Stomach (tissue), 8 donors: ENCODE measurements at regions not wholly inside any gene's neighbourhood (a gene's known extent, or its start where the extent isn't known, plus 50 kb on each side); places are given as distances from the start of the nearest gene placed in this dataset.
A peak's percentile ranks its signal among the peaks of the same experiment; 100 is the strongest.

ENCODE experiments used
- DNase-seq, 2 donors: peaks; one replicate each; pipeline versions ENCODE4 v3.0.0 to v3.0.0-alpha.2; 2013 to 2019
- H3K27ac ChIP-seq, 5 donors: fragments of 200-600 bp in 4 of 5; sonication (generic) in 4 of 5; one replicate each; pipeline ENCODE4 v1.5.1; 2013 to 2019; ENCODE audit warnings: mild to moderate bottlenecking in 1 of 5, moderate library complexity in 1 of 5
- H3K27me3 ChIP-seq, 3 donors: fragments of 200-600 bp; sonication (generic); one replicate each; pipeline ENCODE4 v1.5.1; 2017 to 2019; ENCODE audit warnings: mixed run types in 1 of 3
- H3K36me3 ChIP-seq, 4 donors: fragments of 200-600 bp; sonication (generic); 1 replicate in 3 of 4; 2 replicates in 1 of 4; pipeline ENCODE4 v1.5.1; 2016 to 2019
- H3K4me1 ChIP-seq, 4 donors: fragments of 200-600 bp; sonication (generic); one replicate each; pipeline ENCODE4 v1.5.1; 2016 to 2019
- H3K4me3 ChIP-seq, 4 donors: fragments of 200-600 bp; sonication (generic) in 3 of 4; one replicate each; pipeline ENCODE4 v1.5.1; 2016 to 2019; ENCODE audit warnings: mild to moderate bottlenecking in 1 of 4
- H3K9me3 ChIP-seq, 4 donors: fragments of 200-600 bp; sonication (generic); one replicate each; pipeline ENCODE4 v1.5.1; 2016 to 2019
- EP300 ChIP-seq: sonication (generic); formaldehyde crosslinking; IDR thresholded peaks from one replicate; pipeline ENCODE4 v1.6.1; 2017; ENCODE audit warnings: antibody characterized with exemption
- POLR2A ChIP-seq, 4 donors: fragments of 450-650 bp; IDR thresholded peaks; one replicate each; pipeline ENCODE4 v1.6.1; 2016; ENCODE audit warnings: antibody characterized with exemption in 4 of 4, control low read depth in 2 of 4, mild to moderate bottlenecking in 1 of 4, moderate library complexity in 1 of 4
- POLR2AphosphoS5 ChIP-seq, 3 donors: sonication (generic); formaldehyde crosslinking; IDR thresholded peaks; one replicate each; pipeline ENCODE4 v1.6.1; 2016; ENCODE audit warnings: antibody characterized with exemption in 3 of 3
- WGBS, 5 donors: extraction: QIAGEN DNeasy Blood & Tissue Kit in 3 of 5; methylation state at CpG; one replicate each; pipeline versions ENCODE4 v1.1.5 to v1.1.7; 2013 to 2018; 5-methylcytosine and 5-hydroxymethylcytosine counted together
- intact Hi-C: fragments of 100-400 bp; cut with DNase I; formaldehyde crosslinking; loops from one replicate; pipeline ENCODE4 v1.15.1; 2023; ENCODE audit warnings: low total_unique reads
- TF ChIP-seq, protein P1 (sequence below), 7 experiments: fragments of 450-650 bp in 4 of 7; fragments of 200-600 bp in 3 of 7; sonication (generic) in 3 of 7; IDR thresholded peaks; one replicate each; pipeline ENCODE4 v1.5.1; 2016 to 2019; ENCODE audit warnings: antibody characterized with exemption in 7 of 7, control low read depth in 2 of 7, mild to moderate bottlenecking in 1 of 7
- donor health status: healthy with polysubstance abuse.
- donor health status: Bipolar disorder and iron deficiency.
- donor health status: healthy.

DNA sequence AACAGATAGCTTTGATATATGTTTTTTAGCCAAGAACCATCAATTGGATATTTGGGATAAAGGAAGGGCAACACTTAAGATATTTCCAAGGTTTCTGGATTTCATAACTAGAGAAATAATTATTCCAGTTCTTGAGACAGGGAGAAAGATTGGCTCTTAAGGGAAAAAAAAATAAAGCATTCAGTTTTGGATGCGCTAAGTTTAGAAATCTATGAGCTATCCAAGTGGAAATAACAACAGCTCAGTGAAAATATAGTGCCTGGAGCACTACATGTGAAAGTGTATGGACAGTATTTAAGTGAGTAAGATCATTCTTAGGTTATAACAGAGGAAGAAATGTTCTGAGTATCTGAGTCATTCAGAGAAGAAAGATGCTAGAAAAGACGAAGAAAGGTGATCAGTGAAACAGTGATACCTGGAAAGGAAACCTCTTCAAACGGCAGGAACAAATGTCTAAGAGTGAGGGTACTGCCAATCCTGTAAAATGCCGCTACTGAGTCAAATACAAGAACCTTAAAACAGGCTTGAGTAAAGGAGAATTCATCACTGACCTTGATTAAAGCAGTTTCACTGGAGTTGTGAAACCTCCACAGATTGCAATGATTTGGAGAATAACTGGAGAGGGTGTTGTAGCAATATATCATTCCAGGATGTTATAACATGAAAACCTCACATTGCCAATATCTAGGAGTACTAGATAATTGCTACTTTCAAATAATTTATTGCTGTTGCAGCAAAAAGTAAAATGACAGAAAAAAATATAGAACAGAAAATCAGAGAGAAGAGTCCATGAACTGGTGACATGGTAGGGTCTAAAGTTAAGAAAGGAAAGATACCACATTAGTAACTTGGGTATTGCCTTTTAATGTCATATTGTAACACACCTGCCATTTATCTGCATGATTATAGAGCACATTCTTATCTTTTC, 482.1 kb upstream of the RGS18 start:
- no peaks in the 10 kb centered on the region for H3K4me1 ChIP-seq
- H3K27ac ChIP-seq = no peak overlapping the region
- H3K27me3 ChIP-seq = no peaks in the 10 kb centered on the region
- no peak for TF ChIP-seq POLR2A (IDR thresholded peaks at IDR 0.05)
- 71 to 84% (median 77%) methylated on average over 4 of the region's 4 CpGs for WGBS, 5 donors
- intact Hi-C loops = no loop called here
- no peak overlapping the region for H3K4me3 ChIP-seq
- no peaks in the 10 kb centered on the region for H3K36me3 ChIP-seq
- peak in 1 of 2 donors; percentile 5 for DNase-seq
- no peaks in the 10 kb centered on the region for H3K9me3 ChIP-seq

DNA sequence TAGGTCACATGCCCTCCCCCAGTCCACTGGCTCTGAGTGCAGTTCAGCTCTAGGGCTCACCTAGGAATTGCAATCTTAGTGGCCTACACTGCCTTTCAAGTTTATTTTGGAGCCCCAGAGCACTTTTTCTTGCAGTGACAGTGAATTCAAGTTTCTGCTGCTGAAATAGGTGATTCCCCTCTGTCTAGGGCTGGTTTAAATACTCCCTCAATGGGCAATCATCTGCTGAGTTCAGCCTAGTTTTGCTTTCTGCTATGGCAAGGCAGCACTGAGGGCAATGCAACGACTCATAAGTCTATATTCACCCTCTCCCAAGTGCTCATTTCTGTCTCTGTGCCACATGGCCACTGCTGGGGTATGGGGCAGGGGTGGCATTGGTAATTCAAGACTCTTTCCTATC, 472.6 kb upstream of the RGS18 start:
- no peak for DNase-seq
- intact Hi-C loops = no loop called here
- Histone ChIP-seq H3K36me3 (no peaks in the 10 kb centered on the region), H3K4me3 (no peak overlapping the region), H3K27me3 (no peaks in the 10 kb centered on the region), H3K27ac (no peak overlapping the region), H3K9me3 (peaks cover 0 to 6% (median 0%) of the 10 kb centered on the region in 4 donors), H3K4me1 (no peaks in the 10 kb centered on the region)
- 27 to 73% (median 50%) methylated on average over 1 of the region's 1 CpG for WGBS, 5 donors
- TF ChIP-seq, protein P1, sequence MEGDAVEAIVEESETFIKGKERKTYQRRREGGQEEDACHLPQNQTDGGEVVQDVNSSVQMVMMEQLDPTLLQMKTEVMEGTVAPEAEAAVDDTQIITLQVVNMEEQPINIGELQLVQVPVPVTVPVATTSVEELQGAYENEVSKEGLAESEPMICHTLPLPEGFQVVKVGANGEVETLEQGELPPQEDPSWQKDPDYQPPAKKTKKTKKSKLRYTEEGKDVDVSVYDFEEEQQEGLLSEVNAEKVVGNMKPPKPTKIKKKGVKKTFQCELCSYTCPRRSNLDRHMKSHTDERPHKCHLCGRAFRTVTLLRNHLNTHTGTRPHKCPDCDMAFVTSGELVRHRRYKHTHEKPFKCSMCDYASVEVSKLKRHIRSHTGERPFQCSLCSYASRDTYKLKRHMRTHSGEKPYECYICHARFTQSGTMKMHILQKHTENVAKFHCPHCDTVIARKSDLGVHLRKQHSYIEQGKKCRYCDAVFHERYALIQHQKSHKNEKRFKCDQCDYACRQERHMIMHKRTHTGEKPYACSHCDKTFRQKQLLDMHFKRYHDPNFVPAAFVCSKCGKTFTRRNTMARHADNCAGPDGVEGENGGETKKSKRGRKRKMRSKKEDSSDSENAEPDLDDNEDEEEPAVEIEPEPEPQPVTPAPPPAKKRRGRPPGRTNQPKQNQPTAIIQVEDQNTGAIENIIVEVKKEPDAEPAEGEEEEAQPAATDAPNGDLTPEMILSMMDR (IDR thresholded peaks at IDR 0.05) = no peak
- TF ChIP-seq POLR2A (IDR thresholded peaks at IDR 0.05) (no peak), EP300 (no peak), POLR2AphosphoS5 (IDR thresholded peaks at IDR 0.05) (no peak)

DNA sequence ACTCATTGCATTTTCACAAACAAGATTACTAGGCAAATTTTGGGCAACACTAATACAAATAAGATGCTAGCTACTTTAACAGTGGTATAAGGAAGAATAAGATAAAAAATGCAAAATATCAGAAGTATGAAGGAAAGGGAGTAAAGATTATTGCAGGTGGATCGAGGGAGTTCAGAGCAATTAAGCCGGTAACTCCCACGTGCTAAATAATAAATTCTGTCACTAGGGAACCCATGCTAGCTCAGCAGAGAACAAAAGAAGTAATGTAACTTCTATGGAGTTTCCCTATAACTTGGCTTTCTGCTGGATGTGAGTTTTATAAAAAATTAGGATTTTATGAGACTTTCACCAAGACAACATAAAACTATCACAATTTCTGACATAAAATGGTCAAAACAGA, 470.5 kb upstream of the RGS18 start:
- Histone ChIP-seq H3K36me3 (no peaks in the 10 kb centered on the region), H3K4me3 (no peak overlapping the region), H3K9me3 (peaks cover 0 to 8% (median 3%) of the 10 kb centered on the region in 4 donors), H3K4me1 (no peaks in the 10 kb centered on the region), H3K27me3 (no peaks in the 10 kb centered on the region), H3K27ac (no peak overlapping the region)
- intact Hi-C loops = no loop called here
- WGBS, 5 donors = 60 to 86% (median 78%) methylated on average over 3 of the region's 3 CpGs
- TF ChIP-seq POLR2A (IDR thresholded peaks at IDR 0.05) (no peak), POLR2AphosphoS5 (IDR thresholded peaks at IDR 0.05) (no peak), EP300 (no peak)
- TF ChIP-seq, protein P1 (IDR thresholded peaks at IDR 0.05) = no peak
- DNase-seq = no peak

DNA sequence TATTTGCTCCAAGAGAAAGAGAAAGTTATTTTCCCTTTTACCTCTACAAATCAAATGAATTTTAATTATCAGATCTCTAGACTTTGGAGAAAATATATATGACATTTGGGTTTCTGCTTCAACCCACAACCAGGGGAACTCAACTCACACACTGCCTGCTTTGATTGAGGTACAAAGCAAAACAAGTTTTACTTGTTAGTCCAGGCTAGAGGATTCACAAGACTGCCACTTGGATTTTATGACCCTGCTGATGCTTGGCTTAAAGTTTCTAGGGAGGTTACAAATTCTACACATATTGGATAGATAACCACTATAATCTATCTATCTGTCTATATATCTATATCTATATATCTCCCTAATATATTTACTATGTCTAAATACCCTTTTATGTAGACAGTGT, 467.3 kb upstream of the RGS18 start:
- no peak overlapping the region for H3K27ac ChIP-seq
- TF ChIP-seq, protein P1 (IDR thresholded peaks at IDR 0.05) = no peak
- TF ChIP-seq POLR2A (IDR thresholded peaks at IDR 0.05) (no peak), EP300 (no peak), POLR2AphosphoS5 (IDR thresholded peaks at IDR 0.05) (no peak)
- no peaks in the 10 kb centered on the region for H3K4me1 ChIP-seq
- no peak for DNase-seq
- H3K9me3 ChIP-seq = peaks cover 0 to 13% (median 8%) of the 10 kb centered on the region in 4 donors
- H3K4me3 ChIP-seq = no peak overlapping the region
- H3K36me3 ChIP-seq = no peaks in the 10 kb centered on the region
- intact Hi-C loops = no loop called here
- no peaks in the 10 kb centered on the region for H3K27me3 ChIP-seq

DNA sequence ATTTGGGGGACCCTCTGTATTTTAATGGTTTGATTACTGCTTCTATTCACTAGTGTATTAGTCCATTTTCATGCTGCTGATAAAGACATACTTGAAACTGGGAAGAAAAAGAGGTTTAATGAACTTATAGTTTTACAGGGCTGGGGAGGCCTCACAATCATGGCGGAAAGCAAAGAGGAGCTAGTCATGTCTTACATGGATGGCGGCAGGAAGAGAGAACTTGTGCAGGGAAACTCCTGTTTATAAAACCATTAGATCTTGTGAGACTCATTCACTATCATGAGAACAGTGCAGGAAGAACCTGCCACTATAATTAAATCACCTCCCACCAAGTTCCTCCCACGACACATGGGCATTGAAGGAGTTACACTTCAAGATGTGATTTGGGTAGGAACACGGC, 464.5 kb upstream of the RGS18 start:
- DNase-seq = no peak
- Histone ChIP-seq H3K9me3 (peaks cover 0 to 13% (median 8%) of the 10 kb centered on the region in 4 donors), H3K4me3 (no peak overlapping the region), H3K4me1 (no peaks in the 10 kb centered on the region), H3K27ac (no peak overlapping the region), H3K27me3 (no peaks in the 10 kb centered on the region), H3K36me3 (no peaks in the 10 kb centered on the region)
- no peak for TF ChIP-seq EP300
- TF ChIP-seq, protein P1 (IDR thresholded peaks at IDR 0.05) = no peak
- no peak for TF ChIP-seq POLR2A (IDR thresholded peaks at IDR 0.05)
- intact Hi-C loops = no loop called here
- 76 to 88% (median 83%) methylated on average over 4 of the region's 4 CpGs for WGBS, 5 donors
